ENCODE measurements at regions not wholly inside any gene's neighbourhood (a gene's known extent, or its start where the extent isn't known, plus 50 kb on each side); places are given as distances from the start of the nearest gene placed in this dataset.
A peak's percentile ranks its signal among the peaks of the same experiment; 100 is the strongest.

GRCh38 chr3:103589770-103590169 is 1155.0 kb downstream of the ZPLD1 start:
- WGBS, 2 experiments (ENCODE audit: extremely low coverage in 1 of 2, insufficient coverage in 1 of 2, insufficient read length in 1 of 2, insufficient replicate concordance in 2 of 2, low coverage in 1 of 2, low lambda C conversion rate in 2 of 2, missing lambda C conversion rate in 1 of 2) = 100% methylated on average over 2 of the region's 2 CpGs; no CpG with 5 or more reads in 1 of the 2 experiments
- Histone ChIP-seq H2AFZ (ENCODE audit: low read length) (no peak overlapping the region), H3K23ac (ENCODE audit: insufficient read length) (no peak overlapping the region), H4K91ac (replicated peaks; ENCODE audit: insufficient read length, low read length) (no peak overlapping the region), H3K79me2 (ENCODE audit: control insufficient read depth in 1 of 2, insufficient read depth in 2 of 2, low read length in 2 of 2) (no peaks in the 10 kb centered on the region), H3K23me2 (ENCODE audit: low read depth, low read length) (no peaks in the 10 kb centered on the region), H3K56ac (replicated peaks; ENCODE audit: insufficient read length, low read depth, low read length) (no peak overlapping the region), H2BK20ac (ENCODE audit: low read length) (no peak overlapping the region), H4K8ac (ENCODE audit: extremely low read depth, insufficient read depth, low read length) (no peak overlapping the region), H3K36me3 (ENCODE audit: control insufficient read depth in 2 of 4, insufficient read depth in 4 of 4, low read length in 3 of 4) (no peaks in the 10 kb centered on the region), H3K4ac (replicated peaks; ENCODE audit: insufficient read length, low read depth, low read length) (no peak overlapping the region), H3K4me3 (ENCODE audit: extremely low read depth in 1 of 4, insufficient read depth in 2 of 4, low read depth in 3 of 4, low read length in 4 of 4) (no peak overlapping the region), H2BK12ac (ENCODE audit: low read depth, low read length) (no peak overlapping the region), H2AK5ac (ENCODE audit: low read depth, low read length) (no peak overlapping the region), H3K9me3 (ENCODE audit: insufficient read depth in 2 of 2, low read depth in 1 of 2, low read length in 1 of 2) (no peaks in the 10 kb centered on the region), H3K18ac (ENCODE audit: extremely low read depth, low read length) (no peak overlapping the region), H2BK5ac (ENCODE audit: low read depth, low read length) (no peak overlapping the region), H3K27ac (ENCODE audit: low read depth, low read length) (no peak overlapping the region), H3K9ac (replicated peaks in 1 of 4; ENCODE audit: extremely low read depth in 1 of 4, low read depth in 3 of 4, low read length in 3 of 4) (no peak overlapping the region), H2BK120ac (replicated peaks; ENCODE audit: low read depth, low read length) (no peak overlapping the region), H4K5ac (ENCODE audit: insufficient read length, low read depth, low read length) (no peak overlapping the region), H3K4me1 (replicated peaks in 1 of 4; ENCODE audit: control insufficient read depth in 3 of 4, insufficient read depth in 4 of 4, low read length in 3 of 4) (no peaks in the 10 kb centered on the region), H3K14ac (ENCODE audit: insufficient read length) (no peak overlapping the region), H3K4me2 (ENCODE audit: insufficient read depth in 1 of 2, low read depth in 2 of 2, low read length in 2 of 2) (no peak overlapping the region), H3K27me3 (replicated peaks in 1 of 4; ENCODE audit: control insufficient read depth in 3 of 4, extremely low read depth in 1 of 4, insufficient read depth in 3 of 4, low read length in 3 of 4) (no peaks in the 10 kb centered on the region), H4K20me1 (replicated peaks in 1 of 2; ENCODE audit: control insufficient read depth in 1 of 2, insufficient read depth in 2 of 2, low read length in 2 of 2) (no peaks in the 10 kb centered on the region), H2BK15ac (ENCODE audit: low read length) (no peak overlapping the region), H3K79me1 (ENCODE audit: low read depth, low read length) (no peaks in the 10 kb centered on the region)
- DNase-seq (ENCODE audit: low read depth in 1 of 2, low spot score in 2 of 2) (no peak), FAIRE-seq (no peak)
- TF ChIP-seq BCL11A (IDR thresholded peaks at IDR 0.05; ENCODE audit: low read depth in 2 of 2, low read length in 2 of 2) = no peak
- peak; percentile 49; the same call in 1 of the 2 replicates for TF ChIP-seq MAFK (IDR thresholded peaks at IDR 0.05; ENCODE audit: low read depth, low read length)
- ChIA-PET POLR2A (ENCODE audit: partially characterized antibody) (no interaction called here), CTCF (ENCODE audit: partially characterized antibody) (no interaction called here)
